ENCODE measurements at regions not wholly inside any gene's neighbourhood (a gene's known extent, or its start where the extent isn't known, plus 50 kb on each side); places are given as distances from the start of the nearest gene placed in this dataset.
A peak's percentile ranks its signal among the peaks of the same experiment; 100 is the strongest.

DNA sequence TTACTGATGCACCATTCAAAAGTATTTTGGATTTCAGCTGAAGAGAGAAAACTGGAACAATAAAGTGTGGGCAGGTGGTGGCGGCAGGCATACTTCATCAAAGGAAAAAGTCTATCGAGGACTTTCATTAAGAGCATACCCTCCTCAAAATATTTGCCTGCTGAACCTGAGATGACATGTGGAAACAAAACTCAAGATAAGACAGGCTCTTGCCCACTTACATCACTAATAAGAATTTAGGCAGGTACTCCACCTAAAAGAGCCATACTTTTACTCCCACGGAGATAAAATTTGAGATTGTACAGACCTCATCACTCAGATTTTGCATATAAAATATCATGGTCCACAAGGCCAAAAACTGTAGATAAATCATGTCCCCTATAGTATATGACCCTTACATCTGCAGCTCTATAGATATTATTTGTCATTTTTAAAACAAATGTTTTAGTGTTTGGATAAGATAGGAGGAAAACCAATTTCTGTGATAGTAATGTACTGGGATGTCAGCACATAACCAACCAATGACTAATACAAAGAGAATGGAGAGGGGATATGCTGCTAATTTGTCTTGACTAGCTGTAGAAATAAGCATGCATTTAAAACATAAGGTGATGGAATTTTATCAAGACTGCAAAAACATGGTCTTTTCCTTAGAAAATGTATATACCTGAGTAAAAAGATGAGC is 730.6 kb upstream of the ZNF608 start:
- no peak for TF ChIP-seq CTCF (conservative IDR thresholded peaks at IDR 0.05)
- no peak overlapping the region for H3K27ac ChIP-seq

DNA sequence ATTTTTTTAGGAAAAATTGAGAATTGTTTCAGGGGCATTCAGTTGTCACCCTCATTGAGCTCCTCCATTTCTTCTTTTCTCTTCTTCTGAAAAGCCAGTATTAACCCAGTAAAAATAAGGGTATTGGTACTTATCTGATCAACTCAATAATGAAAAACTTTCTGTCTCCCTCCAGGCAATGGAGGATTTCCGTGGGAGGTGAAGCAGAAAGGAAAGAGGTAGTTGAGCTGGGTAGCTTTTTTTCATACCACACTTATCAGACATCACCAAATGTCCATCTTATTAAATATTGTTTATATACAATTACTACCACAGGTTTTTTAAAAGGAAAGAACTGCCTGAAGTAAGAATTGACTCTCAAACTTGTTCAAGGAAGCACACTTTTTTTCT is 731.1 kb upstream of the ZNF608 start:
- H3K27ac ChIP-seq: peak overlapping the region; percentile 55; the same call in 1 of the 2 replicates
- TF ChIP-seq CTCF (conservative IDR thresholded peaks at IDR 0.05): no peak

DNA sequence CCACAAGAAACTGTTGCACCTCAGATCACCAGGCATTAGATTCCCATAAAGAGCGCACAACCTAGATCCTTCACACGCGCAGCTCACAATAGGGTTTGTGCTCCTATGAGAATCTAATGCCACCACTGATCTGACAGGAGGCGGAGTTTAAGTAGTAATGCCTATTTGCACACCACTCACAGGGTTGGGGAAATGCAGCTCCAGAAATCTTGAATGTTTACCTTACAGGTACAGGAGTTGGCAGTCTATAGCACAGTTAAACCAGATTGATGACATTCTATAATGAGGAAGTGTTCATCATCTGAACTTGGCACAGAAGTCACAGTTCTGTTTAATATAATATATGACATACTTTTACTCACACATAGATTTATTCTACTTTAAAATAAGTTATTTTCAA is 732.2 kb upstream of the ZNF608 start:
- no peak for TF ChIP-seq CTCF (conservative IDR thresholded peaks at IDR 0.05)
- peak overlapping the region; percentile 55 for H3K27ac ChIP-seq

- no peak overlapping the region for H3K27ac ChIP-seq
These were observed 734.5 kb upstream of the ZNF608 start for GRCh38 chr5:125480911-125481310.

DNA sequence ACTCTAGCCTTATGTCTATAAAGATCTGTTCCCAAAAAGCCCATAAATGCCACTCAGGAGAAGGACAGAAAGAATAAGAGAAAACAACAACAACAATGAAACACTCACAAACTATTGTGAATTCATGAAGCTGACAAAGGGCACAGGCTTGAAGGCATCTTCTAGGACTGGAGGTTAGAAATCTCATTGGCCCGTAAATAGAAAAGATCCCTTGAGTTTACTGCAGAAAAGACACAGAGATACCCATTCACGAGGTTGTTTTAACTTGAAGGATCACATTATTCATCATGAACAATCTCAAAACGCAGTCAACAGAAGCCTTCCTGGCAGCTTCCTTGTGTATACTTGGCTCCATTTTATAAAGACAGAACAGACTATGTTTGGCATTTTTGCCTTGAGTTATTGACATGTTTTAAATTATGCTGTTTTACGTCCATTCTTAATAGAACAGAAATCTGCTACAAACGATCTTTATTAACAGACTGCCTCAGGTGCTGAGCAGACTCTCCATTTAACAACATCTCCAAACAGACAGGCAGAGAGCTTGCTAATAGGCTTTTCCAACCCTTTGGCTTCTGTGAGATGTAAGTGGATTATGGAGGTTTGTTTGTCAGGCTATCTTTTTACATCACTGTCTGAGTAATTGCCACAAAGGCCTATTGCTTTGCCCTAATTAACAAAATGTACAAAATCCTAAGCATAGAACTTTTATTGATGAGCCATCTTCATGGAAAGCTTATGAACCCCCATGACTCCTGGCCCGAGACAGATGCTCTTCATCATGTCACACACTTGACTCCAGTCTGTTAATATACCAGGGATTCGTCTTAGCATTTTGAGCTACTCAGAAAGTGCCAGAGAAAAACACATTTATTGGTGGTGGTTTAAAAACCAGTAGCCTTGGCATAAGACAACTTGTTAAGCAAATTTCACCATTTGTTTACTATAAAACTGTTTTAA is 735.3 kb upstream of the ZNF608 start:
- TF ChIP-seq CTCF (conservative IDR thresholded peaks at IDR 0.05): no peak
- H3K27ac ChIP-seq: no peak overlapping the region

More at GRCh38 chr5:125480911-125481310, 734.5 kb upstream of the ZNF608 start:
- no peak for TF ChIP-seq CTCF (conservative IDR thresholded peaks at IDR 0.05)

- no peak overlapping the region for H3K27ac ChIP-seq
- TF ChIP-seq CTCF (conservative IDR thresholded peaks at IDR 0.05): no peak
These were observed 737.2 kb upstream of the ZNF608 start for GRCh38 chr5:125483609-125484008.

- TF ChIP-seq CTCF (conservative IDR thresholded peaks at IDR 0.05): no peak
- H3K27ac ChIP-seq: peak overlapping the region; percentile 59
These were observed 737.9 kb upstream of the ZNF608 start for GRCh38 chr5:125484272-125484741.

Data from VCaP (cell line).